Stimulated activated memory B cell treated with anti-CD40 and anti-IgM and Interleukin-4, amounts not matched to agents 10 μg/mL and 1 μg/mL and 100 μg/mL, for 72 hours (primary cell): ENCODE measurements at regions not wholly inside any gene's neighbourhood (a gene's known extent, or its start where the extent isn't known, plus 50 kb on each side); places are given as distances from the start of the nearest gene placed in this dataset.

Experiments
- ATAC-seq: fragments of 150-1000 bp; cut with Tn5 transposase; 2 replicates; pipeline ENCODE4 v1.10.0; 2021
- H3K27ac Mint-ChIP-seq: one replicate; pipeline ENCODE4 v1.8.0; 2022; ENCODE audit warnings: mild to moderate bottlenecking, mixed read lengths
- H3K27me3 Mint-ChIP-seq: one replicate; pipeline ENCODE4 v1.8.0; 2022; ENCODE audit warnings: mixed read lengths
- H3K36me3 Mint-ChIP-seq: one replicate; pipeline ENCODE4 v1.8.0; 2022; ENCODE audit warnings: mixed read lengths
- H3K4me1 Mint-ChIP-seq: one replicate; pipeline ENCODE4 v1.8.0; 2022; ENCODE audit warnings: mixed read lengths
- H3K4me3 Mint-ChIP-seq: one replicate; pipeline ENCODE4 v1.8.0; 2022; ENCODE audit warnings: mild to moderate bottlenecking, moderate library complexity, mixed read lengths
- H3K9me3 Mint-ChIP-seq: one replicate; pipeline ENCODE4 v1.8.0; 2022; ENCODE audit warnings: mixed read lengths

DNA sequence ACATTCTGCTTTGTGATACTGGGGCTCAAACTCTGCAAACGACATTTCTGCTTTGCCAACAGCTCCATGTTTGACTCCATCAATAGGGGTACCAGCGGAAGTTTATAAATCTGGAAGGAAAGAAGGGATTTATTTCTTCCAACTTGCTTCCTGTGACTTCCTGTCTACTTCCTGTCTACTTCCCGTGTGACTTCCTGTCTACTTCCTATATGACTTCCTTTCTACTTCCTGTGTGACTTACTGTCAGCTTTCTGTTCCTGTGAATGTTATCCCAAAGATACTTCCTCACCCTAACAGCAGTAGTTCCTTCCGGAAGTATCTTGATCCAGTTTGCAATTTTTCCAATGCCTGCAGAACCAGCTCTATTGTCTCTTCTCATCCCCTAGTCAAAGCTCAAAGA, 52.0 kb upstream of the MBOAT2 start:
- H3K9me3 Mint-ChIP-seq = peaks cover 3% of the 10 kb centered on the region
- H3K27me3 Mint-ChIP-seq = peaks cover 12% of the 10 kb centered on the region
- H3K4me1 Mint-ChIP-seq = no peaks in the 10 kb centered on the region
- H3K36me3 Mint-ChIP-seq = no peaks in the 10 kb centered on the region
- ATAC-seq = no peak
- no peak overlapping the region for H3K4me3 Mint-ChIP-seq
- no peak overlapping the region for H3K27ac Mint-ChIP-seq

DNA sequence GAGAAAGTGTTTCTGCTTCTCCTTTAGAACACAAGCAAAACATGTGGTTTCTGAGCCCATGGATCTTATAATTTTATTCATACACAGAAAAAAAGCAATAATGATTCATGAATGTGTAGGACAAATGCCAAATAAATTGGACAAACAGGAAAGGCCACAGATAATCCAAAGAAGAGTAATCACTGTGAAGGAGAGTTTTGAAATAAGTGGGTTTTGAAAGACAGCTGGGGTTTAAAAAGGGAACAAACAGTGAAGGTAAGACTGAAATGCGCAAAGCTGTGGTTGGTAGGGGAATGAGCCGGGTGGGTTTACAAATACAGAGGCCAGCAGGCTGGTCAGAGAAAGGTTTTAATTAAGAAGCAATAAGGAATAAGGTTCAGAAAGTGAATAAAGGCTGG, 50.0 kb upstream of the MBOAT2 start:
- no peak overlapping the region for H3K27ac Mint-ChIP-seq
- H3K9me3 Mint-ChIP-seq = peaks cover 5% of the 10 kb centered on the region
- no peaks in the 10 kb centered on the region for H3K36me3 Mint-ChIP-seq
- H3K4me3 Mint-ChIP-seq = no peak overlapping the region
- H3K4me1 Mint-ChIP-seq = no peaks in the 10 kb centered on the region
- peaks cover 9% of the 10 kb centered on the region for H3K27me3 Mint-ChIP-seq
- ATAC-seq = no peak
